K562 (cell line): ENCODE measurements at regions not wholly inside any gene's neighbourhood (a gene's known extent, or its start where the extent isn't known, plus 50 kb on each side); places are given as distances from the start of the nearest gene placed in this dataset.

ENCODE experiments used
- ATAC-seq: fragments of 200-7000 bp; cut with Tn5 transposase; 3 replicates; pipeline ENCODE4 v1.9.1; 2020; ENCODE audit warnings: moderate library complexity
- BruUV-seq: library from RNA; stranded (reverse); fragments of 400-500 nt; replicated peaks from 2 replicates; lab custom pipeline; 2021; lab: Mats Ljungman, UMichigan
- CTCF ChIA-PET: fragments of 300-600 bp; formaldehyde crosslinking; extraction: SDS; loops from one replicate; lab custom pipeline; 2021; ENCODE audit warnings: low intra/inter-chr PET ratio; lab: Yijun Ruan, JAX
- POLR2A ChIA-PET: fragments of 300-600, 350-650 bp; sonication (Branson Sonifier 250); formaldehyde crosslinking; extraction: SDS; loops from one replicate; lab custom pipeline; 2021; ENCODE audit warnings: antibody characterized with exemption, inconsistent platforms; lab: Yijun Ruan, JAX
- DNase-seq, 4 experiments: peaks; one replicate each; pipeline versions ENCODE4 v3.0.0 to v3.0.0-alpha.2; 2011 to 2018; ENCODE audit warnings: low spot score in 3 of 4, mixed read lengths in 3 of 4; ENCODE audit errors: extremely low read depth in 1 of 4
- FAIRE-seq: peaks from 2 replicates; lab custom pipeline; 2011; peaks lifted over from hg19 to GRCh38; lab: Jason Lieb, UNC
- H2AFZ ChIP-seq: 2 replicates; pipeline ENCODE4 v1.6.0; 2011; ENCODE audit warnings: low read depth, low read length, control low read depth, inconsistent platforms
- H3K27ac ChIP-seq: fragments of 200-600 bp; 3 replicates; pipeline ENCODE4 v1.8.0; 2011; ENCODE audit warnings: low read depth, mild to moderate bottlenecking, control low read depth, inconsistent platforms, low read length, moderate library complexity, mixed read lengths; ENCODE audit errors: extremely low read depth
- H3K27me3 ChIP-seq, 2 experiments: fragments of 300-600 bp in 1 of 2; 2 replicates in 1 of 2; 3 replicates in 1 of 2; pipeline versions ENCODE4 v1.6.0 to v1.8.0; 2011; ENCODE audit warnings: inconsistent platforms in 2 of 2, low read length in 2 of 2, mild to moderate bottlenecking in 1 of 2, mixed read lengths in 1 of 2, moderate library complexity in 1 of 2; ENCODE audit not compliant: control insufficient read depth in 2 of 2, insufficient read depth in 2 of 2
- H3K36me3 ChIP-seq: fragments of 300-600 bp; 3 replicates; pipeline ENCODE4 v1.8.0; 2011; ENCODE audit warnings: mild to moderate bottlenecking, low read length, inconsistent platforms; ENCODE audit not compliant: control insufficient read depth, insufficient read depth
- H3K4me1 ChIP-seq, 2 experiments: fragments of 200-600 bp in 1 of 2; replicated peaks in 1 of 2; 2 replicates in 1 of 2; 3 replicates in 1 of 2; pipeline versions ENCODE4 v1.5.1 to v1.8.0; 2011; ENCODE audit warnings: inconsistent platforms in 2 of 2, low read length in 2 of 2, mild to moderate bottlenecking in 1 of 2, mixed read lengths in 1 of 2, moderate library complexity in 1 of 2; ENCODE audit not compliant: control insufficient read depth in 2 of 2, insufficient read depth in 2 of 2
- H3K4me2 ChIP-seq: 2 replicates; pipeline ENCODE4 v1.6.1; 2011; ENCODE audit warnings: low read length, control low read depth, inconsistent platforms, mixed read lengths; ENCODE audit not compliant: insufficient read depth
- H3K4me3 ChIP-seq: fragments of 200-600 bp; sonication (generic), shearing (Covaris generic); 2 replicates; pipeline ENCODE4 v1.5.1; 2016; ENCODE audit warnings: control low read depth, inconsistent platforms
- H3K79me2 ChIP-seq: fragments of 200-600 bp; 3 replicates; pipeline ENCODE4 v1.8.0; 2011; ENCODE audit warnings: low read length, inconsistent platforms; ENCODE audit not compliant: control insufficient read depth, insufficient read depth
- H3K9ac ChIP-seq, 2 experiments: 2 replicates each; pipeline versions ENCODE4 v1.6.0 to v1.6.1; 2011; ENCODE audit warnings: low read depth in 2 of 2, low read length in 2 of 2, control low read depth in 1 of 2, inconsistent platforms in 1 of 2, mild to moderate bottlenecking in 1 of 2, mixed read lengths in 1 of 2; ENCODE audit not compliant: insufficient read depth in 1 of 2
- H3K9me1 ChIP-seq: one replicate; pipeline ENCODE4 v1.6.0; 2011; ENCODE audit warnings: inconsistent platforms, mild to moderate bottlenecking, low read length, moderate library complexity; ENCODE audit not compliant: control insufficient read depth, insufficient read depth
- H3K9me3 ChIP-seq: replicated peaks from 2 replicates; pipeline ENCODE4 v1.5.1; 2011; ENCODE audit warnings: low read depth, low read length, inconsistent platforms; ENCODE audit not compliant: control insufficient read depth, insufficient read depth
- H4K20me1 ChIP-seq: replicated peaks from 2 replicates; pipeline ENCODE4 v1.6.1; 2011; ENCODE audit warnings: low read length, inconsistent platforms, mixed read lengths; ENCODE audit not compliant: control insufficient read depth, insufficient read depth
- CEBPG ChIP-seq, 3 experiments: fragments of 200-800 bp in 1 of 3; sonication (Bioruptor generic) in 1 of 3; sonication (generic) in 1 of 3; formaldehyde crosslinking in 1 of 3; IDR thresholded peaks in 2 of 3; conservative IDR thresholded peaks in 1 of 3; 2 replicates each; pipeline versions ENCODE4 v1.6.1 to v1.8.0; 2016 to 2022; ENCODE audit warnings: missing compliant biosample characterization in 2 of 3, missing genetic modification characterization in 2 of 3, mild to moderate bottlenecking in 1 of 3, missing genetic modification reagents in 1 of 3
- KDM1A ChIP-seq, 2 experiments: fragments of 450-650 bp; IDR thresholded peaks; 2 replicates each; pipeline ENCODE4 v1.6.1; 2016; ENCODE audit warnings: mild to moderate bottlenecking in 2 of 2
- MEIS2 ChIP-seq: fragments of 450-650 bp; IDR thresholded peaks from 2 replicates; pipeline ENCODE4 v1.6.1; 2014; ENCODE audit warnings: mild to moderate bottlenecking; ENCODE audit not compliant: partially characterized antibody
- ZNF778 ChIP-seq: fragments of 450-650 bp; formaldehyde crosslinking; IDR thresholded peaks from 2 replicates; pipeline ENCODE4 v1.4.0; 2020; ENCODE audit warnings: mild to moderate bottlenecking, moderate library complexity
- WGBS: fragments of 100-300 bp; shearing (Covaris generic); methylation state at CpG from one replicate; pipeline ENCODE4 v1.1.6; 2016; ENCODE audit warnings: low coverage, mixed read lengths; ENCODE audit not compliant: insufficient coverage; ENCODE audit errors: missing lambda C conversion rate; 5-methylcytosine and 5-hydroxymethylcytosine counted together
- in situ Hi-C: fragments of 300-500 bp; cut with MboI; formaldehyde crosslinking; loops from 4 replicates; pipeline ENCODE4 v1.15.0; 2018; ENCODE audit warnings: inconsistent platforms, mixed read lengths
- intact Hi-C: fragments of 100-400 bp; cut with micrococcal nuclease; formaldehyde crosslinking; loops from 2 replicates; pipeline ENCODE4 v1.14.2; 2022
- TF ChIP-seq, protein P1 (sequence below): fragments of 450-650 bp; IDR thresholded peaks from 2 replicates; pipeline ENCODE4 v1.6.1; 2016
- TF ChIP-seq, protein P2 (sequence below): fragments of 200-800 bp; sonication (Bioruptor generic); IDR thresholded peaks from 2 replicates; pipeline ENCODE4 v1.6.1; 2017; ENCODE audit warnings: missing genetic modification characterization, missing compliant biosample characterization
- TF ChIP-seq, protein P3 (sequence below): sonication (generic); formaldehyde crosslinking; IDR thresholded peaks from 2 replicates; pipeline ENCODE4 v1.8.1; 2022; ENCODE audit warnings: missing genetic modification reagents

GRCh38 chr5:157965989-157966388, 107.0 kb upstream of the CLINT1 start (continued):
- TF ChIP-seq, protein P1, sequence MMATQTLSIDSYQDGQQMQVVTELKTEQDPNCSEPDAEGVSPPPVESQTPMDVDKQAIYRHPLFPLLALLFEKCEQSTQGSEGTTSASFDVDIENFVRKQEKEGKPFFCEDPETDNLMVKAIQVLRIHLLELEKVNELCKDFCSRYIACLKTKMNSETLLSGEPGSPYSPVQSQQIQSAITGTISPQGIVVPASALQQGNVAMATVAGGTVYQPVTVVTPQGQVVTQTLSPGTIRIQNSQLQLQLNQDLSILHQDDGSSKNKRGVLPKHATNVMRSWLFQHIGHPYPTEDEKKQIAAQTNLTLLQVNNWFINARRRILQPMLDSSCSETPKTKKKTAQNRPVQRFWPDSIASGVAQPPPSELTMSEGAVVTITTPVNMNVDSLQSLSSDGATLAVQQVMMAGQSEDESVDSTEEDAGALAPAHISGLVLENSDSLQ: no peak
- TF ChIP-seq, protein P2, sequence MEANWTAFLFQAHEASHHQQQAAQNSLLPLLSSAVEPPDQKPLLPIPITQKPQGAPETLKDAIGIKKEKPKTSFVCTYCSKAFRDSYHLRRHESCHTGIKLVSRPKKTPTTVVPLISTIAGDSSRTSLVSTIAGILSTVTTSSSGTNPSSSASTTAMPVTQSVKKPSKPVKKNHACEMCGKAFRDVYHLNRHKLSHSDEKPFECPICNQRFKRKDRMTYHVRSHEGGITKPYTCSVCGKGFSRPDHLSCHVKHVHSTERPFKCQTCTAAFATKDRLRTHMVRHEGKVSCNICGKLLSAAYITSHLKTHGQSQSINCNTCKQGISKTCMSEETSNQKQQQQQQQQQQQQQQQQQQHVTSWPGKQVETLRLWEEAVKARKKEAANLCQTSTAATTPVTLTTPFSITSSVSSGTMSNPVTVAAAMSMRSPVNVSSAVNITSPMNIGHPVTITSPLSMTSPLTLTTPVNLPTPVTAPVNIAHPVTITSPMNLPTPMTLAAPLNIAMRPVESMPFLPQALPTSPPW (CRISPR knock-in tag): no peak
- no peak for TF ChIP-seq ZNF778 (CRISPR knock-in tag)
- TF ChIP-seq KDM1A (IDR thresholded peaks at IDR 0.05): no peak
- TF ChIP-seq, protein P3, sequence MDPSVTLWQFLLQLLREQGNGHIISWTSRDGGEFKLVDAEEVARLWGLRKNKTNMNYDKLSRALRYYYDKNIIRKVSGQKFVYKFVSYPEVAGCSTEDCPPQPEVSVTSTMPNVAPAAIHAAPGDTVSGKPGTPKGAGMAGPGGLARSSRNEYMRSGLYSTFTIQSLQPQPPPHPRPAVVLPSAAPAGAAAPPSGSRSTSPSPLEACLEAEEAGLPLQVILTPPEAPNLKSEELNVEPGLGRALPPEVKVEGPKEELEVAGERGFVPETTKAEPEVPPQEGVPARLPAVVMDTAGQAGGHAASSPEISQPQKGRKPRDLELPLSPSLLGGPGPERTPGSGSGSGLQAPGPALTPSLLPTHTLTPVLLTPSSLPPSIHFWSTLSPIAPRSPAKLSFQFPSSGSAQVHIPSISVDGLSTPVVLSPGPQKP (CRISPR knock-in tag): no peak

- H3K9me3 ChIP-seq: no peaks in the 10 kb centered on the region
- ChIA-PET CTCF (no interaction called here), POLR2A (no interaction called here)
- no peak overlapping the region for H3K4me2 ChIP-seq
- ATAC-seq (no peak), FAIRE-seq (no peak), DNase-seq (no peak)
- no peak overlapping the region for H2AFZ ChIP-seq
- intact Hi-C loops (no loop called here), in situ Hi-C loops (no loop called here)
- peaks cover 12 to 15% of the 10 kb centered on the region in 2 experiments; a peak in 3 of 5 replicates for H3K27me3 ChIP-seq
- TF ChIP-seq CEBPG (CRISPR knock-in tag; IDR thresholded peaks at IDR 0.05) (no peak), CEBPG (tag; conservative IDR thresholded peaks at IDR 0.05 in 1 of 2, IDR thresholded peaks at IDR 0.05 in 1 of 2) (peak in 1 of 2 experiments; percentile 24; a peak in 1 of 4 replicates), MEIS2 (no peak)
- H4K20me1 ChIP-seq: no peaks in the 10 kb centered on the region
- H3K9me1 ChIP-seq: no peaks in the 10 kb centered on the region
- H3K27ac ChIP-seq: no peak overlapping the region
- H3K9ac ChIP-seq: no peak overlapping the region
- no TSS peak for BruUV-seq
- no peaks in the 10 kb centered on the region for H3K36me3 ChIP-seq
- 19% methylated on average over 2 of the region's 2 CpGs for WGBS
- no peaks in the 10 kb centered on the region for H3K79me2 ChIP-seq
- H3K4me1 ChIP-seq: no peaks in the 10 kb centered on the region
- H3K4me3 ChIP-seq: no peak overlapping the region
Observed at GRCh38 chr5:157965040-157965678, 106.2 kb upstream of the CLINT1 start.
